Mucosa of descending colon (tissue), 3 donors: ENCODE measurements at regions not wholly inside any gene's neighbourhood (a gene's known extent, or its start where the extent isn't known, plus 50 kb on each side); places are given as distances from the start of the nearest gene placed in this dataset.

Source experiments
- ATAC-seq: fragments of 200-7000 bp; cut with Tn5 transposase; one replicate; pipeline ENCODE4 v1.9.1; 2020; ENCODE audit warnings: mild to moderate bottlenecking, moderate library complexity
- DNase-seq, 3 donors: peaks; one replicate each; pipeline ENCODE4 v3.0.0-alpha.2; 2020
- H3K36me3 ChIP-seq: fragments of 200-600 bp; one replicate; pipeline ENCODE4 v1.8.0; 2021; ENCODE audit warnings: low read depth, mild to moderate bottlenecking
- H3K4me1 ChIP-seq: fragments of 200-600 bp; one replicate; pipeline ENCODE4 v1.8.0; 2021; ENCODE audit warnings: low read depth, mild to moderate bottlenecking
- H3K4me3 ChIP-seq: fragments of 200-600 bp; one replicate; pipeline ENCODE4 v1.8.0; 2021; ENCODE audit warnings: mild to moderate bottlenecking
- H3K9me3 ChIP-seq: fragments of 200-600 bp; one replicate; pipeline ENCODE4 v1.8.0; 2021; ENCODE audit warnings: mild to moderate bottlenecking
- CTCF ChIP-seq: fragments of 200-600 bp; IDR thresholded peaks from one replicate; pipeline ENCODE4 v1.8.0; 2022; ENCODE audit warnings: antibody characterized with exemption, mild to moderate bottlenecking
- intact Hi-C, 2 donors: fragments of 100-400 bp; cut with DNase I in 1 of 2; cut with micrococcal nuclease in 1 of 2; formaldehyde crosslinking; loops; one replicate each; pipeline versions ENCODE4 v1.11.0 to v1.11.1; 2022; cut with DNase I, micrococcal nuclease
- donor health status: DM: no; HTN: no; CAD: no; lungs with moderate emphysema.
- donor health status: DM: no; HTN: no; CAD: no.
- donor health status: DM: no; HTN: yes; CAD: no.

DNA sequence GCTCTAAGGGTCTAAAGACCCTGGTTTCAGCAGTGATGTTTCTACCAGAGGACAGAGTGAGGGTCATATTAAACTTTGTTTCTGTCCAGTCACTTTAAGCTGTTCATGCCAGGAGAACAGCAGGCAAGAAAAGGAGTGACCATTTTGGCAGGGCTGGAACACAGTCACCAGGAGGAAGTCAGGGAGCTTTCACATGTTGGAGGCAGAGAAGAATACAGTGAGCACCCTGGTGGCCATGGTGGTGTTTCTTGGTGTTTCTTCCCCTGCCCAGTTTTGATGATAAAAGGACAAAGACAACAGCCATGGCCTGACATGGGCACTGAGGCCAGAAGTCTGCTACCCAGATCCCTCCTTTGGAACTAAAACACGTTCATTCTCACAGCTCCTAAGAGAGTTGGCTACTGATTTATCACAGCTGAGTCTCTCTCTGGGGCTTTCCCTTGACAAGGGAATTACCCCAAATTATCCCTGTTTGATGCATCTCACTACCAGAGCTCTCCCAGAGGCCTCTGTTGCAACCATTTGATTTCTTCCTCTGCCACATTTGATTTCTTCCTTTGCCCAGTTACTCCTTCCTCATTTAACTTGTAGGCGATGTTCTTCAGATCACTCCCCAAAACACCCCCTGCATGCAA, 106.4 kb upstream of the NWD2 start:
- intact Hi-C loops: no loop called here
- ATAC-seq: no peak
- H3K4me3 ChIP-seq: no peak overlapping the region

GRCh38 chr4:37138789-37139188, 105.8 kb upstream of the NWD2 start:
- TF ChIP-seq CTCF: no peak
- no peak for DNase-seq
- intact Hi-C loops: no loop called here
- no peak for ATAC-seq
- H3K4me3 ChIP-seq: no peak overlapping the region
- H3K4me1 ChIP-seq: no peaks in the 10 kb centered on the region
- no peaks in the 10 kb centered on the region for H3K36me3 ChIP-seq
- no peaks in the 10 kb centered on the region for H3K9me3 ChIP-seq

More for the DNA sequence above, 106.4 kb upstream of the NWD2 start:
- Histone ChIP-seq H3K9me3 (no peaks in the 10 kb centered on the region), H3K4me1 (no peaks in the 10 kb centered on the region), H3K36me3 (no peaks in the 10 kb centered on the region)
- no peak for TF ChIP-seq CTCF
- DNase-seq: no peak

DNA sequence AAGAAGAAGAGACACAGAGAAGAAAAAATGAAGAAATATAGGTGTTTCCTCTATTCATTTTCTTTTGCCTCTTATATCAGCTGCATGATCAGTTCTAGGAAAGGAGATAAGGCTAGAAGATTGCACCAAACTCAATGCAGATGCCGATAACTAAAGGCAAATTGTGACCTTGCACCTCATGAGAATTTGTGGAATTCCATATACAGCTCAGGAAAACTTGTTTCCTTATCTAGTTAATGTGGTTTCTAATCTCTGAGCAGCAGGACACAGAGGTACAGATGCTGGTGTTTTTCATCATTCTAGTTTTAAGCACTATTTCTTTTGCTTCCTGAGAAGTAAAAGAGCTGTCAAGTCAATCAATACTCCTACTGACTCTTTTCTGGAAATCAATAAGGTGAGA, 104.6 kb upstream of the NWD2 start:
- no peak overlapping the region for H3K4me3 ChIP-seq
- no peak for TF ChIP-seq CTCF
- H3K36me3 ChIP-seq: no peaks in the 10 kb centered on the region
- H3K4me1 ChIP-seq: no peaks in the 10 kb centered on the region
- H3K9me3 ChIP-seq: no peaks in the 10 kb centered on the region
- DNase-seq: no peak
- no peak for ATAC-seq
- intact Hi-C loops: no loop called here

DNA sequence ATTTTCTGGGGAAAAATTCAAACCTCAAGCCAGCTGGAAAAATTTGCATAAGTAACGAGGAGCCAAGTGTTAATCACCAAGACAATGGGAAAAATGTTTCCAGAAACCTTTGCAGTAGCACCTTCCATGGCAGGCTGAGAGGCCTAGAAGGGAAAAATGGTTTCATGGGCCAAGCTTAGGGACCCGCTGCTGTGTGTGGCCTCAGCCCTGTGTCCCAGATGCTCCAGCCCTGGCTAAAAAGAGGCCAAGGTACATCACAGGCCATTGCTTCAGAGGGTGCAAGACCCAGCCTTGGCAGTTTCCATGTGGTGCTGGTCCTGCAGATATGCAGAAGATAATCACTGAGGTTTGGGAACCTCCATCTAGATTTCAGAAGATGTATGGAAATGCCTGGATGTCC, 98.3 kb upstream of the NWD2 start:
- intact Hi-C loops: no loop called here
- ATAC-seq: no peak
- no peak for DNase-seq
- no peak for TF ChIP-seq CTCF
- no peaks in the 10 kb centered on the region for H3K9me3 ChIP-seq
- no peak overlapping the region for H3K4me3 ChIP-seq
- H3K36me3 ChIP-seq: no peaks in the 10 kb centered on the region
- no peaks in the 10 kb centered on the region for H3K4me1 ChIP-seq

DNA sequence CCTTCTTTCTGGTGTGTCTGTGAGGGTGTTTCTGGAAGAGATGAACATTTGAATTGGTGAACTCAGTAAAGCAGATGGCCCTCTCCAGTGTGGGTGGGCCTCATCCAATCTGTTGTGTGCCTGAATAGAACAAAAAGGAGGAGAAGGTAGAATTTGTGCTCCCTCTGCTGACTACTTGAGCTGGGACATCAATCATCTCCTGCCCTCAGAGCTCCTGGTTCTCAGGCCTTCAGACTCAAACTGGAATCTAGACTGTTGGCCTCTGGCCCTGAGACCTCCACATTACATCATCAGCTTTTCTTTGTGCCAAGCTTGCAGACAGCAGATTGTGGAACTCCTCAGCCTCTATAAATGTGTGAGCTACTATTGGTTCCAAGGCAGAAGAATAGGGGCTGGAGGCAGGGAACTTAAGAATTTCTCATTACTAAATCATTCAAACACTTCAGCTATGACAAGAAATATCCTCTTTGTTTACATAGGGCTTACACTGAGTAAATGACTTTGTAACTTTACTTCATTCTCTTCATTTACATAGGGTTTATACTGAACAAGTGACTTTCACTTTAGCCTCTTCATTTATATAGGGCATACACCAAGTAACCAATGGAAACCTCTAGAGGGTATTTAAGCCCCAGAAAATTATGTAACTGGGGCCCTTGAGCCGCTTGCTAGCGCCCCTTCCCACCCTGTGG, 86.9 kb upstream of the NWD2 start:
- Histone ChIP-seq H3K4me3 (no peak overlapping the region), H3K9me3 (no peaks in the 10 kb centered on the region), H3K4me1 (no peaks in the 10 kb centered on the region), H3K36me3 (no peaks in the 10 kb centered on the region)
- intact Hi-C loops: no loop called here
- TF ChIP-seq CTCF: no peak
- DNase-seq: no peak
- ATAC-seq: no peak
